ENCODE measurements at regions not wholly inside any gene's neighbourhood (a gene's known extent, or its start where the extent isn't known, plus 50 kb on each side); places are given as distances from the start of the nearest gene placed in this dataset.

DNA sequence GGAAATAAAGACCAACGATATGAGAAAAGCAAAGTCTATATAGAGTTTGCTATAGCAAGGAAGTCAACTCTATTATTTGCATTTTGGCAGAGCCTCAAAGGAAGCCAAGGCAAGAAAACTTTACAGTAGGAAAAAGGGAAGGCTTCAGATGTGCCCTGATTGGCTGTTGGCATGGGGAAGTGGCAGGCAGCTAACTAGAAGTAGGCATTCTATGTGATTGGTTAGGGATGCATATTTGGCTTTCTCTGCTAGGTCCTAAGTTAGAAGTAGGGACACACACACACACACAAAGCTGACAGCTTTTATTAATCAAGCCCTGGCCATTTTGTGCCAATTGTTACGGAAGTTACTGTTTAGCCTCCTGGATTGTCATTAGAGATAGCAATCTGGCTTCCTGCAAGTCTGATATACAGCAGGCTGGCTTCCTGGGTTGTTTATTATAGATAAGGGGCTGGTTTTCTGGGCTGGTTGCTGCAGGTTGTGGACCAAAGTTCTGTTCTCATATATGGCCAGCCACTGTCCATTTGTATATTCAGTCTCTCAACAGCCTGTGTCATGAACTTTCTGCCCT lies 308.1 kb upstream of the GRAMD2B start:
- TF ChIP-seq CTCF (conservative IDR thresholded peaks at IDR 0.05; ENCODE audit: low read depth, low read length) (no peak), EZH2 (IDR thresholded peaks at IDR 0.05; ENCODE audit: low read length, unreplicated experiment) (no peak), EZH2phosphoT487 (IDR thresholded peaks at IDR 0.05; ENCODE audit: borderline replicate concordance, low read length) (no peak)
